Stimulated activated CD8-positive, alpha-beta memory T cell treated with anti-CD3 and anti-CD28 coated beads, Interleukin-4, amount 100 ng/mL, for 4 hours (primary cell): ENCODE measurements at regions not wholly inside any gene's neighbourhood (a gene's known extent, or its start where the extent isn't known, plus 50 kb on each side); places are given as distances from the start of the nearest gene placed in this dataset.

ENCODE experiments used
- DNase-seq, 2 donors: peaks; one replicate each; pipeline ENCODE4 v3.0.0-alpha.2; 2020; ENCODE audit warnings: low read depth in 2 of 2, low spot score in 1 of 2

DNA sequence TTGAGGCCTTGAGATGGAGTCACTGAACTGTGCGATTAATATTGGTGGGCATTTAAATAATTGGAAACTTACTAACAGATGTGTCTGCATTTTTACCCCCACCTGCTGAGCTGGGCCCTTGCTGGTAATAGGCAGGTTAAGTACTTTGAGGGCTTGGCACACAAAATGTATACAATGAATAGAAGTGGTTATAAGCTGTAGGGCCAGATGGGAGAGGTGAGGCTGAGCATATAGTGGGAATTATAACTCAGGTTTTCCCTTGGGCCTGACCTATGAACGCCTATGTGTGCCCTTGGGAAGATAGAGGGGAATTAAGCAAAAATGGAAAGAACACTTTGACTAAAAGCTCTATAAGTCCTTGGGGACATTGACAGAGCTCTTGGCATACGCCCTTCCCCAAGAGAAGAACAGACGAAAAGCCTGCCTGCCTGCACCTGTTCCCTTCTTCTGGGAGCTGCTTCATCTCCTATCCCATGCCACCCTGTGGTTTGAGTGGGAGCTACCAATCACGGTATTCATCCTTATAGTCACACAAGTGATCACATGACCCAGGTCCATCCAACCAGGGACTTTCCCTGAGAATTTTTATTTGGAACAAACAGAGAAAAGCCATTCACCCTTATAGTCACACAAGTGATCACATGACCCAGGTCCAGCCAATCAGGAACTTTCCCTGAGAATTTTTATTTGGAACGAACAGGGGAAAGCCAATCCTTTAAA is 260.7 kb upstream of the CSF3R start:
- DNase-seq: no peak

DNA sequence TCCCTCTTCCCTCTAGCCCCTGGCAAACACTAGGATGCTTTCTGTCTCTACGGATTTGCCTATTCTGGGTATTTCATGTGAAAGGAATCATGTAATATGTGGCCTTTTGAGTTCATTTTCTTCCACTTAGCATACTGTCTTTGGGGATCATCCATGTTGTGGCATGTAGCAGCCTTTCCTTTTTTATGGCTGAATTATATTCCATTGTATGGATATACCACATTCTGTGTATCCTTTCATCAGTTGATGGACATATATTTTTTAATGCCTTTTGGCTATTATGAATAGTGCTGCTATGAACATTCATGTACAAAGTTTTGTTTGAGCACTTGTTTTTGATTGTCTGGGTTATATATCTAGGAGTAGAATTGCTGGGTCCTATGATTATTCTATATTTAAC is 258.4 kb upstream of the CSF3R start:
- no peak for DNase-seq

DNA sequence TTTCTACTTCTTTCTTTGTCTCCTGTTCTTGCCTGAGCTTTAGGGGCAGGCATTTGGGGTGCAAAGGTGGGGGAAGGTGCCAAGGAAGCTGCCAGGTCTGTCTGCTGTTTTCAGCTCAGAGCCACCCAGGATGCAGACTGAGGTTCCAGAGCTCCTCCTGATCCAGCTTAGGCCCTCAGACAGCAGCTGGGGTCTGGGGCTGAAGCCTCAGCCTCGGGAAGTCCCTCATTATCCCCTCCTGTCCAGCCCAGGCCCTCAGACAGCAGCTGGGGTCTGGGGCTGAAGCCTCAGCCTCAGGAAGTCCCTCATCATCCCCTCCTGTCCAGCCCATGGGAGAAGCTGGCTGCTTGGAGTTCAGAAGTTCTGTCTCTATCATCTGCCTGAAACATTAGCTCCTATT is 257.7 kb upstream of the CSF3R start:
- no peak for DNase-seq

DNA sequence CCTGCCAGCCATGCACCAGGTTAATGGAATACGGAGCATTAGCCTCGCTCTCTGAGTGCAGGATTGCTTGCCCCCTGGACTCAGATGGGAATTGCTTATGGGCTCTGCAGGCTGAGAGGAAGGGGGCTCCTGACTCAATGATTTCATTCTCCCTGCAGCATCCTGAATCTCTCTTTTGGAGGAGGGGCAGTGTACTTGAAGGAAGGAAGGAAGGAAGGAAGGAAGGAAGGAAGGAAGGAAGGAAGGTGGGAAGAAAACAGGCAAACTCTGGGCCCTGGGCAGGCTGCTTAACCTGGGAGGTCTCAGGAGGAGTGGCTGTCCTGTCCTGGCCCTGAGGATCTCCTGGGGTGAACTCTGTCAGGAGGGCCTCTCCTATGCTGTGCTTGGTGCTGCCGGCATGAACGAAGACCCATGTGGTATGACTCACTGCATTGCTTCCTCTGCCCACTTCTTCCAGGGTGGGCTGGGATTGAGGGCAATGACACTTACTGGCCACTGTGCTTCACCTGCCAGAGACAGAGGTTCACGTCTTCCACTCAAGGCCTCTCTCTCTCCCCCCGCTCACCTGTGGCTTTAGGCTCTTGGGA is 257.1 kb upstream of the CSF3R start:
- no peak for DNase-seq

DNA sequence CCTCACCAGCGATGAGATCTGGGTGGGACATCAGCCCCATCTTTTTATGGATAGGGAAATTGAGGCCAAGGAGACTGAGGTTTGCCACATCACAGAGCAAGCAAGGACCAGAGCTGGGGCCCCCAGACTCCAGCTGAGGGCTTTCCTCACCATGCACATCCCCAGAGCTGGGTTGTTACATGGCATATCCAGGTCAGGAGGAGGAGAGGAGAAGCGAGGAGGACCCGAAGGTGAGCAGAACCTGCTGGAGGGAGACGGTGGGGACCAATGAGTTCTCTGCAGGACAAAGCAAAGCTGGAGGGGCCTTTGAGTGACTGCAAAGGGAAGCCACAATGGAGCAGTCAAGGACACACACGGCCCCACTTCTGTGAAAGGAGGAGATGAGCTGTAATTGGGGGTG is 255.5 kb upstream of the CSF3R start:
- DNase-seq: no peak

DNA sequence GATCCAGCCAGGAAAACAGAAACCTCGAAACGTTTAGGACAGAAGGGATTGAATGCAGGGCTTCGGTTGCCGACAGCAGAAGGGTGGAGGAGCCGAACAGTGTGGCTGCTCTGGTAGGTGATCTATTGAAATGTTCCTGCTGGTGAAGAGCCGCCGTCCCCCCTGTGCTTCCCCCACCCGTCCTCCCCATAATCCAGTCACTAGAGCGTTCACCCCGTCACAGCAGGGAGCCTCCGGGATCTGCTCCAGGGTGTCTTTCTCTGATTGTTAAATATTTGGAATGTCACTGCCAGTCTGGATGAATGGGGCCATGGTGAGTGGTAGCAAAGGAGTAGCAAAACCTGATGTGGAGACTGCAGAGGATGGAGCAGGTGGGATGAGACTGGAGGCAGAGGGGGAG is 255.1 kb upstream of the CSF3R start:
- no peak for DNase-seq

DNA sequence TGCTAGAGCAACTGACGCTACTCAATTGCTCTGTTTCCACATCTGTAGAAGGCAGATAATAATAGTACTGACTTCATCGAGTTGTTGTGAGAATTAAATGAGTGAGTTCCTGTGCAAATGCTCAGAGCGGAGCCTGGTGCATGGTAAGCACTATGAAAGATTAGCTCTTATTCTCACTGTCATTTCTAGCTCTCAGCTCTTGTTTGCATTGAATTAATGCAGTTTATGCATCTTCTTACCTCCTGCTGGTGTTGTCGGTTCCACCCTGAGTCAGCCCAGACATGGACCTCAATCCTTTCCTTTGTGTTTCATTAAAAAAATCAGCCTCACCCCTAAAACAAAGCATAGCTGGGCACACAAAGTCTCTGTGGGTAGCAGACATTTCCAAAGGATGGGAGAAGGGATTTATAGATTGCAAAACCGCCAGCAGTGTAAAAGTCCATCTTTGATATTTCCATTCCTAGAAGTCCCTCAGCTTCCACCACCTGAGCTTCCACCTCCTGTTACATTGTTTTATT is 254.4 kb upstream of the CSF3R start:
- no peak for DNase-seq

DNA sequence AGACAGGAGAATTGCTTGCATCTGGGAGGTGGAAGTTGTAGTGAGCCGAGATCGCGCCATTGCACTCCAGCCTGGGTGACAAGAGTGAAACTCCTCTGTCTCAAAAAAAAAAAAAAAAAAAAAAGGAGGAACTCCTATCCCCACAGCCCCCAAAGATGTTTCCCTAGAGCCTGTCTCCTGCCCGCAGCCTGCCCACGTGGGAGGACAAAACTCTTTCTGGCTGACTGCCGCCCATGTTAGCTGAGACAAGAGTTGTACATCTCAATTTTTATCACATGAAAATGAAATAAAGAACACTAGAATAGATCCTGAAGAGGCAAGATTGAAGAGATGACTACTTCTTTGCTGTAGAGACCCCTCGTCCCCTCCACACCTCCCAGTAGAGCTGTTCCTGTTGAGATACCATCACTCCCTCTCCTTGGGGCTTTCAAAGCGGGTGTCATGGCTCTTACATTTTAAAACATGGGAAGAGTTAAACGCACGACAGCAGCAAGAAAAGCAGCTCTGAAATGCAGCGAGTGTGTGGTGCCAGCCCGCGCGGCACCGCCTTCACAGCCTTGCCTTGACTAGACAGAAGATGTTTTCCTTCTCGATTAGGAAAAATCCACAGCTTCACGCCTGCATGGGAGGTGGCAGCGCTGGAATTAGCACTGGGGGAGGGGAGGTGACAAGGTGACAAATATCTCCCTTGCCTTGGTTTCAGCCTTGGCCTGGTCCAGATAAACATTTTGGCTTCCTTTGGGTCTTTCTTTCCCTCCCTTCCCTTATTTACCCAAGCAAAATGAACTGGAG is 253.4 kb upstream of the CSF3R start:
- DNase-seq: no peak

DNA sequence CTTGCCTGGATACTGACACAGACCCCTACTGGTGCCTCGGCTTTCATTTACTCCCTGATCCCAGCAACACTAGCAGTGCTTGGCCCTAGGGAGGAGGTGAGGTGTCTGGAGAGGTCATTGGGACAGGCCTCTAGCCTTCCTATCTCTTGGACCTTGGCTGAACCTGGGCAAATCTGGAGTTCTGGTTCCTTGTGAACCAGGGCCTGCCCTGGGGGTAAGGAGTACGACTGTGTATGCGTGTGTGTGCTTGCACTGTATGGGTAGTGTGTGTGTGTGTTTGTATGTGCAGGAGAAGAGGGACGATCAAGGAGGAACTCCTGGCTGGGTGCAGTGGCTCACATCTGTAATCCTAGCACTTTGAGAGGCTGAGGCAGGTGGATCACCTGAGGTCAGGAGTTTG is 252.7 kb upstream of the CSF3R start:
- no peak for DNase-seq

DNA sequence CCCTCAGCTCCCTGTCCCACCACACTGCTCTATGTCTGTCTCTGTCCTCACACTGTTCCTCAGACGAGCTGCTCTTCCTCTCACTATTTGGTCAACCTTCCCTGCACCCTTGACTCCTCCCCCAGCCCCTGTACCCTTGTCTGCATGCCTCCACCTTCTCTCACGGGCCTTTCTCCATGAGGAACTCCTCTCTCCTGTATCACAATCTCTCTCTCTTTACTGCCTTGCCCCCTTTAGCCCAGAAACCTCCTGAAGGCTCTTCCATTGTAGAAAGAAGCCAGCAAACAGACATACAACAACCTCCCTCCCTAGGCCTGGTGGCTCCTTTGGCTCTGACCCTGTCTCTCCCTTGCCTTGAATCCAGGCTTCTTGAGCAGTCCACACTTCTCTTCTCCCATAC is 251.6 kb upstream of the CSF3R start:
- no peak for DNase-seq

DNA sequence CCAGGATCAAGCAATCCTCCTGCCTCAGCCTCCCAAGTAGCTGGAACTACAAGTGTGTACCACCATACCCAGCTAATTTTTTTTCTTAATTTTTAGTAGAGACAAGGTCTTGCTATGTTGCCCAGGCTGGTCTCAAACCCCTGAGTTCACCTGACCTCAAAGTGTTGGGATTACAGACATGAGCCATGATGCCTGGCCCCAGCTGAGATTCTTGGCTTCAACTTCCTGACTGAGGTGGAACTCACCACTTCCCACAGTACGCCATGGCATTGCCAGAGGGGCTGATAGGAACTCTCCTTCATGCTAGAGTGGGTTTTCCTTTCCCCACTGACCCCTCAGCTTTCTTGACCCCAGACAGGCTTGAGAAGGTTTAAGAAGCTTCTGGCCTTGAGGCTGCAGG is 251.0 kb upstream of the CSF3R start:
- no peak for DNase-seq

DNA sequence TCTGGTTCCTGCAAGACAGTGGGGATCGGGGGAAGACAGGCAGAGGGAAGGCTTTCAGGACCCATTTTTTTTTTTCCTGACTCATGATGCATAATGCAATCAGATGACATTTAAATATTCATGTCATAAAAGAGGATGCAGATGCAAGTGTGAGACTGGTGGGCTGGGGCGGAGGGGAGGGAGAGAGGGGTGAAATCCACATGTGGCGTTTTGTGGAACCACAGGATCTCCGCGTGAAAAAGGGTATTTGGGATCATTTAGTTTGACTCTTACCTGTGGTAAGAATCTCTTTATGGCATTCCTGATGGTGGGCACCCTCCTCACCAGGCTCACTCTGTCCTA is 249.3 kb upstream of the CSF3R start:
- DNase-seq: no peak

DNA sequence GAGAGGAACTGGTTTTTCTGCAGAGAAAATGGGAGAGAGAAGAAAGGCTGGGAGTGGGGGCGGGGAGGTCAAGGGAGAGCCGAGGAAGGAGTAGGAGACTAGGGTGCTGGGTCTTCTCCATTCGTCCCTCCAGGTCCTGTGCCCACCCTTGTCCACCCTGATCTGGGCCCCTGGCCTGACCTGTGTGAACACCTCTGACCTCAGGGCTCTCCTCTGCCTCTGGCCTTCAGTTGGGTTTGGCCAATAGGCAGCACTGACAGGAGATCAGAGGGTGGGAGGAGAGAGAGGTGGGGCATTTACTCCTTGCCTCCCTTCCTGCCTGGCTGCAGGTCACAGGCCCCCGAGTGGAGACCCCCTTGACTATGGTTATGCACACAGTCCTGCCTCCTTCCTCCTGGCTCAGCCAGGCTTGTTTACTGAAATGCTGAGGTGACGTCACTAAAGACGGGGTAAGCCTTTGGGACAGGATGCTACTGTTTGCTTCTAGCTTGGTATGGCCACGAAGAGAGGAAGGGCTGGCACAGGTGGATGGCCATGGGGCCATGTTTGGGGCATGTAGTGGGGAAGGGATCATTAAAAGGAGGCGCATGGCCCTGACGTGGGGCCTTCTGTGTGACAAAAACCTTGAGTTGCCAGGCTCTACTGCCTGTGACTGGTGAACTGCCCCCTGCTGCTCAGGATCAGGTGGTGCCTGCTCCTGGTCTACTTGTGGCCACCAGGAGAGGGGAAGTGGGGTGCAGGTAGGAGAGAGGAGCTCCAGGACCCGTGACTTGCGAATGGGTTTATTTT is 248.7 kb upstream of the CSF3R start:
- no peak for DNase-seq

DNA sequence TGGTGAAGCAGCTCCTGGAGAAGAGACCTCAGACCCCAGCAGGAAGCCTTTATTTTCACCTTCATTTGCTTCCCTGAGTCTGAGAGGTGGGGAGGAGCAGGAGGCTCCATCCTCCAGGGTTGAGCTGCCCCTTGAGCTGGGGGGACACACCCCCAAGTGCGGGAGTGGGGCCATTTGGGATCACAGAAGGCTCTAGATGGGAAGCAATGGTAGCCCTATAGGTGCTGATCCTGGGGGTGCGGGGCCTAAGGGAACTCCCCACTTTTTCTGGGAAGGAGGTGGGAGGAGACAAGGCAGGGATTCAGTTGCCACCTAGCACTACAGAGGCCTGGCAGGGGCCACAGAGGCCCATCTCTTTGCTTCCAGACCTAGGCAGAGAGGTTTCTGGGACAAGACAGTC is 247.9 kb upstream of the CSF3R start:
- DNase-seq: no peak

DNA sequence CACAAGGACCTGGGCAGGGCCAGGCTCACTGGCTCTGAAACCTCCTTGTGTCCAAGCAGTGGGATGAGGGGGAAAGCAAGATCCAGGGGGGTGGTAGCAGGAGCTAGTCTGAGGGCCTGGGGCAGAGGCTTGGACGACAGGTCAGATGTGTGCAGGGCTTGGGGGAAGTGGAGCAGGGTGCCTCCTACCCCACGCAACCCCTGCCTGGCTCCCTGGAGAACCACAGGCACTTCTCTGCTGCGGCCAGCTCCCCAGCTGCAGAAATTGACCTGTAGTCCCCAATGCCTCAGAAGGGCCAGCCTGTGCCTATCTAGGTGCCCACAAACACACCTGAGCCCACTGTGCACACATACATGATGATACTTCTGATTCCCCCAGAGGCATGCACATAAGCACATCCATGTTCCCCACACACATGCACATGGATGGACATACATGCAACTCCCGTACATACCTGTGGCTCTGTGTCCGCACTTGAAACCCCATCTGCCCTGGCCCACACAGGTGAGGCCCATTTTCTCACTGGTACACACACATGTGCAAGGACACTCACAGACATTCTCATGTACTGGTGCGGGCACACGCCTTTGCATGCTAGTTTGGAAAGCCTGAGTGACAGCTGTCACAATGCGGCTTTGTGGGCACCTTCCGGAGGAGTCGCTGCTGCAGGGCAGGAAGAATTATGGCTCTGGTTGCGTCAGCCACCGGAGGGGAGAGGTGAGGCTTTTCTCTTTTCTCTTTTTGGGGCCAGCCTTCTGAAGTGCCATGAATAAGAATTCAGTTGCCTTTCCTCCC is 247.2 kb upstream of the CSF3R start:
- DNase-seq: no peak

DNA sequence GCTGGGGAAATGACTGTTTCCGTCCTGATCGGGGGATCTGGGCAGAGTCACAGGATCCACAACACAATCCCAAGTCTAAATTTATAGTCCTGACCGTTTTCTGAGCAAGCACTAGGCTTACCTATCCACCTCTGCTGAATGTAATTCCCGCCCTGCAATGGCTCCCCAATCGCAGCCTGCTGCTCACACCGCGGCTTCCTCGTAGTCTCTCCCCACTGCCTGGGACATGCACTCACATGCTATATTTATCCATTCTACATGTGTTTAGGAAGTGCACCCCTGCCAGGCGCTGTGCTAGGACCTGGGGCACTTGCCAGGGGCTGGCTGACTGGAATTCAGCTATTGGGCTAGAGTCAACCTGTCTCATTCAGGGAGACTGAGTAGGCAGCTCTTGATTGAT is 246.6 kb upstream of the CSF3R start:
- no peak for DNase-seq

DNA sequence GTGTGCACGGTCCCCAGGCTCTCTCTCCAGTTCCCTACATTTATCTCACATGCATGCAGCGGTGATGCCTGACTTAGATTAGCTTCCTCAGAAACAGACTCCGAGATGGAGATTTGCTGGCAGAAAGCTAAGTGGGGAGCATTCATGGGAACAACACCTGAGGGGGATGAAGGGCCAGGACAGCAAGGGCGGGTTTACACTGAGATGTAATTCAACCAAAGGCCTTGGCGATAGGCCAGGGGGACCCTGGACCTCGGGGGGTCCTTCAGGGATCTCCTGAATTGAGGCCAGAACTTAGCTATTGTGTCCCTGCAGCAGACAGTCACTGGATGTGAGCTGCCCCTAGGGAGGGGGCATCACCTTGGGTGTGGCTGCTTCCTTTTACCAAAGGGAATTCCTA is 246.1 kb upstream of the CSF3R start:
- DNase-seq: no peak

DNA sequence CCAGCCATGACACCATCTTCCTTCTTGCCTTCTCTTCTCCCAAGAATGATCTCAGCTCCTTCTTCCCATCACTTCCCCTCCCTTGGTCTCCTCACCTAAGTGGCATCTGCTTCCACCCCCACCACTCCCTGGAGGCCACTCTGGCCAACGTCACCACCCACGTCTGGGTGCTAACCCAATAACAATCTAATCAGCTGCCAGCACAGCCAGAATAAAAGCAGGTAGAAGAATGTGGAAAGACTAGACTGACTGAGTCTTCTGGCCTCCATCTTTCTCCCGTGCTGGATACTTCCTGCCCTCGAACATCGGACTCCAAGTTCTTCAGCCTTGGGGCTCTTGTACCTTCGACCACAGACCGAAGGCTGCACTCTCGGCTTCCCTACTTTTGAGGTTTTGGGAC is 245.3 kb upstream of the CSF3R start:
- DNase-seq: no peak

DNA sequence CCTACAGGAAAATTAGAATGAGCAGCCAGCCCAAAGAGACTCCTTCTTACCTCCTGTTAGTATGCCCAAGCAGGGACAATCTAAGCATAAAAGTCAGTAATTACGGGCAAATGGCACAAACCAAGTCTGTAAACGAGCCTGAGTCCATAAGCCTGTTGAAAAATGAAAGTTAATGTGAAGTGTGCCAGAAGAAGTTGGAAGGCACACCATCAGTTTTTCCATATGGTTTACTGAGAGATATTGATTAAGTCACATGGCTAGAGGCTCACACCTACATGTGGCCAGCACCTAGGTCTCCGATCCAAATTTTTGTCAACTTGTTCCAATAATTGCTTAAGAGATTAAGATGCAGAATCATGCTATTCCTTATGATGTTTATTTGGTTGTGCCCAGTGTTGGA is 242.4 kb upstream of the CSF3R start:
- DNase-seq: no peak

DNA sequence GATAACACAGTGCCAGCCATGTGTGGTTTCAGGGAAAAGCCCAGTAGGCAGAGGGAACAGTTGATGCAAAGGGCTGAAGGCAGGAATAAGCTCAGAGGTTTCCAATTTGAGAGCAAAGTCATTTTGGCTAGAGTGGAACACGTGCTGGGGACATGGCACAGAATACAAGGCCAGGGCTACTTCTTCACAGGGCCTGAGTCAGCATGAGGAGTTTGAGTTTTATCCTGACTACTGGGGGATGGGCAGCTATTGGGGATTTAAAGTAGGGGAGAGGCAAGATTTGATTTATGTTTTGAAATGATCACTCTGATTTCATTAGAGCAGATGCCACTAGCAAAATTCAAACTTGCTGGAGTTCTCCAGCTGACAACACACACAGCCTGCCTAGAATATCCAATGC is 241.1 kb upstream of the CSF3R start:
- no peak for DNase-seq

DNA sequence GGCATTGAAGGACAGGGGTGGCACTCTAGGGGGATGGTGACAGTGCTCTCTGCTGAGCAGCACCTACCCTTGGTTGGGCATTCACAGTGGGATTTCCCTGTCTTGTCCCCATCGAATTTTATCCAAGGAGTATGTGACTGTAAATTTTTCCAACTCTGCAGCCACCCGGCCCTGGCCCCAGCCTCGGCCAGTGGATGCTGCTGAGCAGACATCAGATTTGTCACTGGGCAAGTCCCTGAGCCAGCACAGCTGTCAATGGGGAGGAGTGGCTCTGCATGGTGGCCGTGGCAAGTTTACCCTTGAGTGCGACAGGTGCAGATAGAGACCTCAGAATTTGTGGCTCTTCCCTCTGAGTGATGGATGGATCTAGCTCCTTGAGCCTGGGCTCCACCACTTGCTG is 240.2 kb upstream of the CSF3R start:
- DNase-seq: no peak
